NT2/D1 (cell line): ENCODE measurements at regions not wholly inside any gene's neighbourhood (a gene's known extent, or its start where the extent isn't known, plus 50 kb on each side); places are given as distances from the start of the nearest gene placed in this dataset.

Experiments used
- SUZ12 ChIP-seq: IDR thresholded peaks from 2 replicates; pipeline ENCODE4 v1.6.1; 2011; ENCODE audit not compliant: insufficient read length, insufficient read depth; ENCODE audit errors: extremely low read depth
- YY1 ChIP-seq: IDR thresholded peaks from 2 replicates; pipeline ENCODE4 v1.6.1; 2011; ENCODE audit not compliant: insufficient read length, insufficient read depth
- ZNF274 ChIP-seq: IDR thresholded peaks from 2 replicates; pipeline ENCODE4 v1.6.1; 2011; ENCODE audit warnings: mild to moderate bottlenecking, low read depth, low read length

GRCh38 chrX:125108921-125109320 lies 210.8 kb upstream of the TEX13C start:
- TF ChIP-seq ZNF274 (no peak), YY1 (no peak), SUZ12 (no peak)
